HG02973 (cell line): ENCODE measurements at regions not wholly inside any gene's neighbourhood (a gene's known extent, or its start where the extent isn't known, plus 50 kb on each side); places are given as distances from the start of the nearest gene placed in this dataset.
"Not testable (repeated sequence)": the region's sequence is repeated elsewhere in the genome, so short reads cannot be mapped to it uniquely, and the experiment has no call there.

Source experiments
- ATAC-seq: cut with Tn5 transposase; IDR thresholded peaks from one replicate; pipeline ENCODE4 v1.9.1; 2021; ENCODE audit warnings: moderate library complexity; ENCODE audit not compliant: unreplicated experiment

GRCh38 chr6:74596588-74596987 is 609.3 kb downstream of the COL12A1 start:
- no peak for ATAC-seq

GRCh38 chr6:74594350-74594749 is 611.5 kb downstream of the COL12A1 start:
- ATAC-seq = not testable (repeated sequence)

GRCh38 chr6:74588094-74588832 is 617.6 kb downstream of the COL12A1 start:
- no peak for ATAC-seq

- no peak for ATAC-seq
Observed at GRCh38 chr6:74587386-74587785, 618.5 kb downstream of the COL12A1 start.

- no peak for ATAC-seq
Observed at GRCh38 chr6:74585753-74586152, 620.1 kb downstream of the COL12A1 start.

- ATAC-seq = no peak
Observed at GRCh38 chr6:74581681-74582080, 624.2 kb downstream of the COL12A1 start.

- ATAC-seq = no peak
Observed at GRCh38 chr6:74579794-74580193, 626.1 kb downstream of the COL12A1 start.

- no peak for ATAC-seq
Observed at GRCh38 chr6:74579047-74579446, 626.8 kb downstream of the COL12A1 start.

- no peak for ATAC-seq
Observed at GRCh38 chr6:74578339-74578738, 627.5 kb downstream of the COL12A1 start.

GRCh38 chr6:74577619-74578018 is 628.2 kb downstream of the COL12A1 start:
- peak; percentile 84 for ATAC-seq

- ATAC-seq = no peak
Observed at GRCh38 chr6:74574794-74575193, 631.1 kb downstream of the COL12A1 start.

GRCh38 chr6:74573613-74574012 is 632.2 kb downstream of the COL12A1 start:
- no peak for ATAC-seq

GRCh38 chr6:74570044-74570443 is 635.8 kb downstream of the COL12A1 start:
- ATAC-seq = no peak

GRCh38 chr6:74568861-74569260 is 637.0 kb downstream of the COL12A1 start:
- ATAC-seq = no peak

- ATAC-seq = not testable (repeated sequence)
Observed at GRCh38 chr6:74567923-74568290, 637.9 kb downstream of the COL12A1 start.

GRCh38 chr6:74567281-74567922 is 638.5 kb downstream of the COL12A1 start:
- no peak for ATAC-seq

GRCh38 chr6:74557236-74557635 is 648.6 kb downstream of the COL12A1 start:
- ATAC-seq = no peak

- ATAC-seq = no peak
Observed at GRCh38 chr6:74554041-74554440, 651.8 kb downstream of the COL12A1 start.

- ATAC-seq = no peak
Observed at GRCh38 chr6:74551896-74552295, 654.0 kb downstream of the COL12A1 start.

- ATAC-seq = no peak
Observed at GRCh38 chr6:74550821-74551220, 655.0 kb downstream of the COL12A1 start.

GRCh38 chr6:74549746-74550145 is 656.1 kb downstream of the COL12A1 start:
- no peak for ATAC-seq

GRCh38 chr6:74534465-74535211 is 671.2 kb downstream of the COL12A1 start:
- ATAC-seq = no peak
